Parathyroid adenoma (tissue), 2 donors: ENCODE measurements at regions not wholly inside any gene's neighbourhood (a gene's known extent, or its start where the extent isn't known, plus 50 kb on each side); places are given as distances from the start of the nearest gene placed in this dataset.

Experiments
- H2AFZ ChIP-seq: fragments of 300-600 bp; sonication (generic); one replicate; pipeline ENCODE4 v1.7.0; 2017; ENCODE audit warnings: antibody characterized with exemption, mild to moderate bottlenecking
- H3K27ac ChIP-seq: fragments of 300-600 bp; sonication (generic); one replicate; pipeline ENCODE4 v1.7.0; 2017
- H3K27me3 ChIP-seq: fragments of 300-600 bp; sonication (generic); one replicate; pipeline ENCODE4 v1.7.0; 2017; ENCODE audit warnings: low read length; ENCODE audit not compliant: control insufficient read depth, insufficient read depth
- H3K36me3 ChIP-seq: fragments of 300-600 bp; sonication (generic); one replicate; pipeline ENCODE4 v1.7.0; 2017; ENCODE audit warnings: low read length; ENCODE audit not compliant: control insufficient read depth, insufficient read depth
- H3K4me1 ChIP-seq: fragments of 300-600 bp; sonication (generic); one replicate; pipeline ENCODE4 v1.7.0; 2017; ENCODE audit warnings: control low read depth
- H3K4me2 ChIP-seq: fragments of 300-600 bp; sonication (generic); one replicate; pipeline ENCODE4 v1.7.0; 2017; ENCODE audit warnings: low read length
- H3K4me3 ChIP-seq: fragments of 300-600 bp; sonication (generic); one replicate; pipeline ENCODE4 v1.7.0; 2017; ENCODE audit warnings: low read depth, low read length
- H3K79me2 ChIP-seq: fragments of 300-600 bp; sonication (generic); one replicate; pipeline ENCODE4 v1.7.0; 2017; ENCODE audit warnings: control low read depth
- H3K9ac ChIP-seq: fragments of 300-600 bp; sonication (generic); one replicate; pipeline ENCODE4 v1.7.0; 2017; ENCODE audit warnings: mild to moderate bottlenecking
- H3K9me3 ChIP-seq: fragments of 300-600 bp; sonication (generic); one replicate; pipeline ENCODE4 v1.7.0; 2017; ENCODE audit warnings: low read length; ENCODE audit not compliant: control insufficient read depth
- CTCF ChIP-seq: fragments of 300-600 bp; sonication (generic); IDR thresholded peaks from one replicate; pipeline ENCODE4 v1.7.0; 2017; ENCODE audit warnings: antibody characterized with exemption, mild to moderate bottlenecking
- donor health status: primary hyperparathyroidism.

GRCh38 chr3:28066020-28066419 lies 175.4 kb upstream of the CMC1 start:
- no peaks in the 10 kb centered on the region for H3K79me2 ChIP-seq
- TF ChIP-seq CTCF, result no peak

GRCh38 chr3:28067014-28067413 lies 174.4 kb upstream of the CMC1 start:
- H3K27me3 ChIP-seq, result no peaks in the 10 kb centered on the region
- H3K9me3 ChIP-seq, result no peaks in the 10 kb centered on the region
- no peak overlapping the region for H2AFZ ChIP-seq
- H3K36me3 ChIP-seq, result no peaks in the 10 kb centered on the region
- no peaks in the 10 kb centered on the region for H3K4me1 ChIP-seq
- TF ChIP-seq CTCF, result no peak
- no peaks in the 10 kb centered on the region for H3K79me2 ChIP-seq
- H3K9ac ChIP-seq, result no peak overlapping the region
- H3K27ac ChIP-seq, result no peak overlapping the region
- H3K4me2 ChIP-seq, result no peak overlapping the region
- H3K4me3 ChIP-seq, result no peak overlapping the region

More at GRCh38 chr3:28066020-28066419, 175.4 kb upstream of the CMC1 start:
- H3K4me2 ChIP-seq, result no peak overlapping the region
- H3K9me3 ChIP-seq, result no peaks in the 10 kb centered on the region
- H3K27me3 ChIP-seq, result no peaks in the 10 kb centered on the region
- H3K9ac ChIP-seq, result no peak overlapping the region
- no peaks in the 10 kb centered on the region for H3K36me3 ChIP-seq
- H2AFZ ChIP-seq, result no peak overlapping the region
- no peak overlapping the region for H3K4me3 ChIP-seq
- H3K4me1 ChIP-seq, result no peaks in the 10 kb centered on the region
- H3K27ac ChIP-seq, result no peak overlapping the region

- Histone ChIP-seq H3K9me3 (no peaks in the 10 kb centered on the region), H3K4me1 (no peaks in the 10 kb centered on the region), H3K4me3 (no peak overlapping the region), H3K79me2 (no peaks in the 10 kb centered on the region), H3K36me3 (no peaks in the 10 kb centered on the region), H3K4me2 (no peak overlapping the region), H3K9ac (no peak overlapping the region), H3K27ac (no peak overlapping the region), H3K27me3 (no peaks in the 10 kb centered on the region), H2AFZ (no peak overlapping the region)
- no peak for TF ChIP-seq CTCF
These were observed 173.1 kb upstream of the CMC1 start for GRCh38 chr3:28068342-28068741.

GRCh38 chr3:28069438-28069837 lies 172.0 kb upstream of the CMC1 start:
- Histone ChIP-seq H3K79me2 (no peaks in the 10 kb centered on the region), H3K36me3 (no peaks in the 10 kb centered on the region), H3K4me3 (no peak overlapping the region), H3K9ac (no peak overlapping the region), H3K27ac (no peak overlapping the region), H3K9me3 (no peaks in the 10 kb centered on the region), H3K27me3 (no peaks in the 10 kb centered on the region), H2AFZ (no peak overlapping the region), H3K4me2 (no peak overlapping the region), H3K4me1 (no peaks in the 10 kb centered on the region)
- no peak for TF ChIP-seq CTCF

- Histone ChIP-seq H3K36me3 (no peaks in the 10 kb centered on the region), H3K4me2 (no peak overlapping the region), H3K4me3 (no peak overlapping the region), H3K27ac (no peak overlapping the region), H3K9ac (no peak overlapping the region), H2AFZ (no peak overlapping the region), H3K27me3 (no peaks in the 10 kb centered on the region), H3K4me1 (no peaks in the 10 kb centered on the region), H3K79me2 (no peaks in the 10 kb centered on the region), H3K9me3 (no peaks in the 10 kb centered on the region)
- no peak for TF ChIP-seq CTCF
These were observed 165.2 kb upstream of the CMC1 start for GRCh38 chr3:28076246-28076645.
